ENCODE measurements at regions not wholly inside any gene's neighbourhood (a gene's known extent, or its start where the extent isn't known, plus 50 kb on each side); places are given as distances from the start of the nearest gene placed in this dataset.
"Not testable (repeated sequence)": the region's sequence is repeated elsewhere in the genome, so short reads cannot be mapped to it uniquely, and the experiment has no call there.

DNA sequence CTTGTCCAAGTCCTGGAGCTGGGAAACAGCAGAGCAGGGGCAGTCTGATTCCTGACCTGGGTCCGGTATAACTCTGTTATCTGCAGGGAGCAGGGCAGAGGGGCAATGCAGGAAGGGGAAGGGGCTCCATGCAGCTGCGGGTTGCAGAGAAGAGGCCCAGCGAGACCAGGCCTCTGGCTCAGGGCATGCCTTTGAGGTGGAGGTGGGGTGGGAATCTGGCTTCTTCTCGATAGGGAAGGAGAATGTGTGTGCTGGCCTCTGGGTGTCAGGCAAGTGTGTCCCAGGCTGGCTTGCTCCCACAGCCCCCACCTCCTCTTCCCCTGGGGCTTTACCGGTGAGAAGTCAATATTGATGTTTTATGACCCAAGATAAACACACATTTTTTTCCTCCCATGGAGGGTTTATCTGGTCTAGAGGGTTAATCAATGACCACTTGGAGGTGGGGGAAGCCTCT lies 187.1 kb upstream of the HAAO start:
- no peak for DNase-seq (ENCODE audit: extremely low read depth, low read depth, low spot score)

DNA sequence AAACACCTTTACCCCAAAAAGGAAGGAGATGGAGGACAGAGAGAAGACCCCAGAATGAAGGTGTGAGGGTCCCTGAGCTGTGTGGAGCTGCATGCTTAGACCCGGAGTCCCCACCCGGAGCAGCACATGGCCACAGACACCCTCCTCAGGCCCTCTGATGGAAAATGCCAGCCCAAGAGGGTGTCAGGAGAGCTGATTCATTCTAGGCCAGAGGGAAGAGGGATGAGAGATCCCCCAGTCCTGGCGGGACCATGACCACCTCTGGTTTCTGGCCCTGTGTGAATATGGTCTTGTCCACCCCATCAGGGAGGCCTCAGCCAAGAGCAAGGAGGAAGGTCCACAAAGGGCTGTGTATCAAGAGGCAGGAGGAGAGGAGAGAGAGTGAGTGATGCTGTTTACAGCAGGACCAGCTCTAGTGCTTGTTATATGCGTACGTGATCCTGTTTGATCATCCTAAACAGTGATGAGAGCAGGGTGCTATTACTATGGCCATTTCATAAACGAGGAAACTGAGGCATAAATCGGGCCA lies 186.6 kb upstream of the HAAO start:
- DNase-seq (ENCODE audit: extremely low read depth, low read depth, low spot score): no peak

DNA sequence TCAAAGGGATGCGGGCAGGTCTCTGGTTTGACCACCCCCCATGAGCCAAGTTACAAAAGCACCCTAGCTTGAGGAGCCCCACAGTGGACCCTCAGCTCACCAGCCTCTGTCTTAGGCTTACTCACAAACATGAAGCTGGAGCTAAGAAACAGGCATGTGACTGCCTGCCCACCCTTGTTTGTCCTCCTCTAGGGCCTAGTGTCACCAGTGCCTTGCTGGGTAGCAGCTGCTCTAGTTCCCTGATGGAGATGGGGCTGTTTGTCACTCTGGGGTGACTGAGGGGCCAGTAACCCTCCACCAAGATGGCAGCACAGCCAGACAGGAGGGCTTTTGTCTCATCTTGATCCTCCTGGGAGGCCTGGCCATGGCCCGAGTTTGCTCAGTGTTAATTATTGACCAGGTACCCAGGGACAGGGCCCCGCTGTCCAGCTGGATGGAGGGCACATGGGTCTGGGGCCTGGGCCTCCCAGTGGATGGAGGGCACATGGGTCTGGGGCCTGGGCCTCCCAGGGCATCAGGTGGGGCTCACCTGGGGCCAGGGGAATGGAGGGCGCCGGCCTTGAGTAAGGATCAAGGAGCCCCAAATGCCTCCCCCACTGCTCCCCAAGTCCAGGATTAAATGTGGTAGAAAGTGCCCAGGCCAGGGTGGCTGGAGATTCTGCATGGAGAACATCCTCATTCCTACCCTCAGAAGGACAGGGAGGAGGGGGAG lies 185.9 kb upstream of the HAAO start:
- no peak for DNase-seq (ENCODE audit: extremely low read depth, low read depth, low spot score)

DNA sequence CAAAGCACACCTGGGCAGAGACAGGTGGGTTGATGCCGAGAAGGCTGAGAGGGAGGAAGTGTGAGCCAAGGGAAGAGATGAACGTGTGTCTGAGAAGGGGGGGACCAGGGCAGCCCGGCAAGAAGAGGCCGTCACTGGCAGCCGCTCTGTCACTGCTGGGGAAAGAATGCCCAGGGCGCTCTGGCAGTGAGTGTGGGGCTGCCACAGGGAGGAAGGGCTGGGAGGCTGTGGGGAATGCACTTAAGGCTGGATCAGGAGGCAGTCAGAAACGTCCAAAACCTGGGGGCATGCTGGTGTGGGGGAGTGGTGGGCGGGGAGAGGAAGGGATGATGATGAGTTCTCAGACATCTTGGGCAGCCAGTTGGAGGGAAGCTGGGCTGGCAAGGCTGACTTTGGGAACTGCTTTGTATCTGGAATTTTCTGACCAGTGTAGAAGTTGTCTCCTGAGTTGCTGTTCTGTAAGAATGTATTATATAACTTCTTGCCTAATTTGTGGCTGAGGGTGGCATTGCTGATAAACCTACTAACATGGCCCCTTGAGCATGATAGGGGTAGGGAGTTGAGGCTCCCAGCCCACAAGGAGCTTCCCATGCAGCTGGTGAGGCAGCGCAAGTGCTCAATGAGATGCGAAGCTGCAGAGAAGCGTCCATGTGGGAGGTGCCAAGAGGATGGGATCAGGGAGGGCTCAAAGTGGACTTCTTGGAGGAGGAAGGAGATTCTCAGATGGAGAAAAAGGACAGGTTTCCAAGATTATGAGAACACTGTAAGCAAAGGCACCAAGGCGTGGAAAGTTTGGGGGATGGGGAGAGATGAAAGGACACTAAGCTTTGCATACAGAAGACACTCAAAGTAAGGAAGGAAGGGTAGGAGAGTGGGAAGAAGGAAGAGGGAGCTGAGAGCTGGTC lies 185.1 kb upstream of the HAAO start:
- no peak for DNase-seq (ENCODE audit: extremely low read depth, low read depth, low spot score)

DNA sequence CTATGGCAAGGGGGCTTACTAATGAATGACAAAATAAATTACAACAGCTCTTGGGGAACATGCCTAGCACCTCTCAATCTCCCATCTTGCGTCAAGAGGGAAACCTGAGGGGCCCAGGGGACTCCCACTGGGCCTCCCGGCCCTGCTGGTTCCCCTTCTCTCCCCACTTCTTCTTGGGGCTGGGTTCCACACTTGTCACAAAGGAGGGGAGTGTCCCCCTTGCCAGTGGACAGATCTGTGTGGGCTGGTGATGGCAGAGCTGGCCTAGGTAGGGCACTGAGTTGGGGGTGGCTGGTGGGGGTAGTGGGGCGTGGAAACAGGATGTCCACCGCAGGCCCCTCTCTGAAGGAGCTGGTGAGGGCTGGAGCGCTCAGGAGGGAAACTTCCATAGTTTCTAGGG lies 184.0 kb upstream of the HAAO start:
- no peak for DNase-seq (ENCODE audit: extremely low read depth, low read depth, low spot score)

DNA sequence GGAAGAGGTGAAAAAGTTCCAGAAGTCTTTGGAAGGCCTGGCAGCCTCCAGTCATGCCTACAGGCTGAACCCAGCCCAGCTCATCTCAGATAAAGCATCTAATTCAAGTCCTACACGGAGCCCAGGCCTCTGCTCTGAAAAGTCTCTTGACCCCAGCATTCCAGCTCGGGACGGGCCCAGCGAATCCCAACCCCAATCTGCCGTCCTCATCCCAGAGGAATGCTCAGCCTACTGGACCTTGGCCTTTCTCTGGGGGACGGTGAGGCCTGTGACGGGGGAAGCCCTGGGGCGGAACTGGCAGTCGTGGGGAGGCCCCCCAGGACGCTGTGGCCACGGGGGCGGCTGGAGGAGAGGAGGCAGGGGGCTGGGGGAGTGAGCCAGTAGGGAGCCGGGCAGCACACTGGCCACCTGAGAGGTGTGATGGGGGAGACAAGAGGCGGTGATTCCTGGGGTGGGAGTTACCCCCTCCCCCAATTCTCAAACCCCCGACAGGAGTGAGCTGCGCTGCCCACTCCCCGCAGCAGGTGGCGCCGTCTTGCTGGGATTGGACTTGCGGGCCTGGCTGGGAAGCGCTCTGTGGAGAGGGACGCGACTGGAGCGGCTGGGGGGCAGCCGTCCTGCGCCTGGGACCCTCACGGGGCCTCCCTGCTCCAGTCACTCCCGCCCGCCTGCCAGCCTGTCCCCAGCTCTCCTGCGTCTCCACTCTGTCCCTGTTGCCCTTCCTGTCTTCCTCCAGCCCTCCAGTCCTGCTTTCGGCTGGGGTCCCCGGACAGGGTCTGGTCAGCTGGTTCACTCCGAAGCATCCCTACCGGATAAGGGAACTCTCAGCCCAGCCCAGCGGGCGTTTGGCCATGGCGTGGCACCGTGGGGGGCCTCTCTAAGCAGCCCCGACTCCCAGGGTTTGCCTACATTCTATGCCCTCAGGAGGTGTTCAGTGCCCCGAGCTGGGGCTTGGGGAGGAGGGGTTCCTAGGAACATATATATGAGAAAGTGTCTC lies 182.6 kb upstream of the HAAO start:
- no peak for DNase-seq (ENCODE audit: extremely low read depth, low read depth, low spot score)

DNA sequence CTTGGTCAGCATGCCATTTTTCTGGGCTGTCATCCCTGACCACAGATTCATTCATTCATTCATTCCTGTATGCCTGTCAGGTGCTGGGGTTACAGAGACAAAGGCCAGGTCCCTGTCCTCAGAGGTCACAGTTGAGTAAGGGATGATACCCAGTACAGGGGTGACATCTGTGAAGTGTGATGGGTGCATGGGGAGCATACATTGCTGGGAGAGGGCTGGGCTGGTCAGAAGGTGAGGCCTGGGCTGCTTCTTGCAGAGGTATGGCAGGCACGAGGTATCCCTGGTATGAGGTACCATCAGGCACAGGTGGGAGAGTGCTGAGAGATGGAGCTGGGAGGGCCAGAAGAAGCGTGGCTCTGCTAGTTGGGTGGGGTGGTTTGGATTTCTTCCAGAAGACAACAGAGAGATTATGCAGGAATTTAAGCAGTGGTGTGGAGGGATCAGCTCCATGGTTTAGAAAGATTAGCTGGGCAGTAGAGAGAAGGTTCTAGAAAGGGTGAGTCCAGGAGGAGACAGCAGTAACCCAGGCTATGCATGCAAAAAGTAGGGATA lies 181.9 kb upstream of the HAAO start:
- no peak for DNase-seq (ENCODE audit: extremely low read depth, low read depth, low spot score)

DNA sequence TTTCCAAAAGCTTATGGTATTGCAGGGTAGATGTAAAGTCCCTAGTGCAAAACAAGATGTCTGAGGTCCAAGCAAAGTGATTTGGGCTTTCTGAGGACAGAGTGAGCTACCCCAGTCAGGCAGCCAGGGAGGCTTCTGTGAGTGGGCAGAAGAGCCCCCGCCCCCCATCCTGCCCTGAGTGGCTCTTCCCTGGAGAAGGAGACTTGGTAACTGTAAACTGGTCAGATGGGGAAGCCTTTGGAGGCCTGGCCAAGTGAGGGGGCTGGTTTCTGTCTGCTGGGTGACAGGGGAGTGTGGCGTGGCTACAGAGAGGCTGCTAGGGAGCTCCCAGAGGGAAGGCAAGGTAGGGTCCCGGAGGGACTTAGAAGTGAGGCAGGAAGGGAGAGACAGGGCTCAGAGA lies 181.3 kb upstream of the HAAO start:
- DNase-seq (ENCODE audit: extremely low read depth, low read depth, low spot score): no peak

DNA sequence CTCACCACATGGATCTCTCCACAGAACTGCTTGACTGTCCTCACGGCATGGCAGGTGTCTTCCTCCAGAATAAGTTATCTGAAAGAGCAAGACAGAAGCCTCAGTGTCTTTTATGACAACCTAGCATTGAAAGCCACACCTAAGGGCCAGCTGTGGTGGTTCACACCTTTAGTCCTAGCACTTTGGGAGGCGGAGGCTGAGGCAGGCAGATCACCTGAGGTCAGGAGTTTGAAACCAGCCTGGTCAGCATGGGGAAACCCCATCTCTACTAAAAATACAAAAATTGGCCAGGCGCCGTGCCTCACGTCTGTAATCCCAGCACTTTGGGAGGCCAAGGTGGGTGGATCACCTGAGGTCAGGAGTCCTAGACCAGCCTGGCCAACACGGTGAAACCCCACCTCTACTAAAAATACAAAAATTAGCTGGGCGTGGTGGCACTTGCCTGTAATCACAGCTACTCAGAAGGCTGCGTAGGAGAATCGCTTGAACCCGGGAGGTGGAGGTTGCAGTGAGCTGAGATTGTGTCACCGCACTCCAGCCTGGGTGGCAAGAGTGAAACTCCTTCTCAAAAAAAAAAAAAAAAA lies 180.6 kb upstream of the HAAO start:
- not testable (repeated sequence) for DNase-seq (ENCODE audit: extremely low read depth, low read depth, low spot score)

DNA sequence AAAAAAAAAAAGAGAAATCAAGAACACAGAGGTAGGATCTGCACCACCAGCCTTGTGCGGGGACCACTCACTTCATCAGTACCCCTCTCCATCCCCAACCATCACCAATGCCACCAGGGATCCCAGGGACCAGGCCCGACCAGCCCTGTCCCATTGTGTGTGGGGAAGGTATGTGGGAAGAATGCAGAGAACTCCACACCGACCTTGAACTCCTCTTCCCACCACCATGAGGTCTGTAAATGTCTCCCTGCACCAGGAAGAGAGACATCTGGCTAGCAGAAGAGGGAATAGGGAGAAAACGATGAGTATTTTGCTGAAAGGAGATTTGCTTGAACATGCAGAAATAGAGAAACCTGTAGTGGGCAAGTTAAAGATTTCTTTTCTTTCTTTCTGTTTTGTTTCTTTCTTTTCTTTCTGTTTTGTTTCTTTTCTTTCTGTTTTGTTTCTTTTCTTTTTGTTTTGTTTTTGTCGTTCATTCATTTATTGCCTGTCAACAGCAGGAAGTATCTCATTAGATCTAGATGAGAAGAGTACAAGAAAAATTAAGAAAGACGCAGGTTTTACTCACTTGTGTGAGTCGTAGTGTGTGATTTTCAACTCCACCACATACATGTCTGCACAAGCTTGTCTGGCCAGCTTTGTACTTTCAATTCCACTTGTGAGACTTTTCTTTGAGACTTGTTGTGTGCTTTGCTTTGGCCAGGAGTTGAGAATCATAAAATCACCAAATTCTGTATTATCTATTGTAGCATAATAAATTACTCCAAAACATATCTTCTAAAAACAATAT lies 179.8 kb upstream of the HAAO start:
- no peak for DNase-seq (ENCODE audit: extremely low read depth, low read depth, low spot score)

DNA sequence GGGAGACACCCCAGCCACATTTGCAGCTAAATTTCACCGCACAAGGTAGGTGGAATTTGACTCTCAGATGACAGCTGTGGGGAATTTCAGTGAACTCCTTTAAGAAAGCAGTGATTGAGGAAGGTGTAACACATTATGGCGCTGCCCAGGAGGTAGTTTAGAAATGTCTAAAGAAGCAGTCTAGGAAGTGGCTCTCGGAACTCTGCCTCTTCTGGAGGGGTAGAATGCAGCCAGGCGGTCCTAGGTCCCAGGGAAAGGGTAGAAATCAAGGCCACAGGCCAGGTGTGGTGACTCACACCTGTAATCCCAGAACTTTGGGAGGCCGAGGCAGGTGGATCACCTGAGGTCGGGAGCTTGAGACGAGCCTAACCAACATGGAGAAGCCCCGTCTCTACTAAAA lies 179.0 kb upstream of the HAAO start:
- no peak for DNase-seq (ENCODE audit: extremely low read depth, low read depth, low spot score)

DNA sequence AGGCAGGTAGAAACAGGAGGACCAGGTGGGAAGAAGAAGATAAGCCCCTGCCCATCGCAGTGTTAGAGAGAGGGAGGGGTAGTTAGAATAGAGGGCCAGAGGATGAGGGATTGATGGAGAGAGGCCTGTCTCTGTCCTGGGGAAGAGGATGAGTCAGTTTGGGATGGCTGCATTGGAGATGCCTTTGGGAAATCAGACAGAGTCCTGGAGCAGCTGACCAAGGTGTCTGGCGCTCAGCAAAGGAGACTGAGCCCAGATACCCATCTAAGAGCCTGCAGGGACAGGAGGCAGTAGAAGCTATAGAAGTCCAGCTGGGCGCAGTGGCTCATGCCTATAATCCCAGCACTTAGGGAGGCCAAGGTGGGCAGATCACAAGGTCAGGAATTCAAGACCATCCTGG lies 177.8 kb upstream of the HAAO start:
- no peak for DNase-seq (ENCODE audit: extremely low read depth, low read depth, low spot score)

DNA sequence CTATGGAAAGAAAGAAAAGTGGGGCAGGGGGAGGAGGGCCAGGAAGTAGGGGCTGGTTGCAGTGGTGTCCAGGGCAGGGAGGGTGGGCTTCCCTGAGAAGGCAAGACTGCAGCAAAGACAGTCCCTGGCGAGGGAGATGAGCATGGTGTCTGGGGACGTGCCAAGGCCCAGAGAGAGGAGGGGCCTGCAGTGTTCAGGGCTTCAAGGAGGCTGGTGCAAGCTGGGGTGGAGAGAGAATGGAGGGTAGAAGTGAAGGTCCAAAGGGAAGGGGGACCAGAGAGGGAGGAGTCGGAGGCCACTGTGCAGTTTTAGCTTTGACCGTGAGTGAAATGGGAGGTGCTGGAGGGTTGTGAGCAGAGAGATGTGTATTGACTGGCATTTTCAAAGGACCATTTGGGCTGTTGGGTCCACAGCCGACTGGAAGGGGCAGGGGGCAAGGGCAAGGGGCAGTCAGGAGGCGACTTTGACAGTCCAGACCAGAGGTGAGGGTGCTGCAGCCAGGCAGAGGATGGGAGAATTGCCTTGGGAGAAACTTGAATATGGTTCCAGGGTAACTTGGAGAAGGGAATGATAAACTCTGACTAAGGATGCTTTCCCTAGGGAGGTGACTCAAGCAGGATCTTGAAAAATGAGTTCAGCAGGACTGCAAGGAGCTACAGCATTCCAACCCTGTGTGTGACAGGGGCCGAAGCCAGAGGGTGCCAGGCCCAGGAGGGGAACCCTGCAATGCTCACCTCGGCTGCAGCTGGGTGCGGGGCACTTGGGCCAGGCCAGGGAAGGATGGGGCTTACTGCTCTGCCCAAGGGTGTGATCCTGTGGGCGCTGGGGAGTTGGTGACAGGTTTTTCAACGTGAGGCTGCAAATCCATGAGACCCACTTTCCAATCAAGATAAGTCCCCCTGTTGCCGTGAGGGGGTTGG lies 177.1 kb upstream of the HAAO start:
- DNase-seq (ENCODE audit: extremely low read depth, low read depth, low spot score): no peak

DNA sequence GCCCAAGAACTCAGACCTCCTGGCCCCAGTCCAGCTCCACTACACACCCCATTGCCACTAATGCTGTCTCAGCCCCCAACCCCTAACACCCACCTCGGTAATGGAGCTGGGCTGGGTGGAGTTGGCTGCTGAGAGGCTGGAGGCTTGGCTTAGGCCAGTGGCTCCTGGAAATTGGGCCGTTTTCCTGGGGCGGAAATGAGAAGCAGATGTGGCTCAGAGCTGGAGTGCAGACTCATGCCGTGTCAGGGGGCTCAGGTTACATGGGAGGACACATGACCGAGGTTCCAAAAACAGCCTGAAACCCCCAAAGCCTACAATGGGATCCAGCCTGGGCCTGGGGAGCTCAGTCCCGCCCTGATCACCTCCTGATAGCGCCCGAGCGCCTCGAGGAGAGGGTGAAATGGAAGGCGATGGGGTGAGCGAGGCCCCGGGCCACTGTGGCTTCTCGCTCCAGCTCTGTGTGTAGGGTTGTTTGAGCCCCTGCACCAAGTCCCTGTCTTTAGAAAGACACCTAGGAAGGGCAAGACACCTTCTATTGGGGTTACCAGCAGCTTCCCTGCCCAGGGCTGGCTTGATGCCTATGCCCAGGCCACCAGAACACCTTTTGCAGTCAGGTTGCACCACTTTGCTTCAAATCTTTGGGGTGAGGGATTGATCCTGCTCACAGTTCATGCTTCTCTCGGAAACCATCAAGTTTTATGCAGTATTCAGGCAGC lies 175.7 kb upstream of the HAAO start:
- no peak for DNase-seq (ENCODE audit: extremely low read depth, low read depth, low spot score)

DNA sequence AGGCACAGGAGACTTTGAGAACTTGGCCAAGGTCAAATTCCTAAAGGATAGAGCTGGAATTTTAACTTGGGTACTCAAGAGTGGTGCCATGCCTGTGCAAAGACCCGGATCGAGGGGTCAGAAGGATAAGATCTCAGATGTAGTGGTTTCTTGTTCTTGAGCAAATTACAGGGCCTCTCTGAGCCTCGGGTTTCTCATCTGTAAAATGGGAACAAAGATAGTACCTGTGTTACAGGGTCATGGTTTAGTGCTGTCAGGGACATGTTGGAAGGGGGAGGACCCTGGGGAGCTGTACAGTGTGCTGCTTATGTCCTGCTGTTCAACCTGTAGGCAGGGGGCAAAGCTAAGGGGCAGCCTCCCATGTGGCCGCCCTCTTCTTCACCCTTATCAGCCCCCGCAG lies 173.5 kb upstream of the HAAO start:
- no peak for DNase-seq (ENCODE audit: extremely low read depth, low read depth, low spot score)

DNA sequence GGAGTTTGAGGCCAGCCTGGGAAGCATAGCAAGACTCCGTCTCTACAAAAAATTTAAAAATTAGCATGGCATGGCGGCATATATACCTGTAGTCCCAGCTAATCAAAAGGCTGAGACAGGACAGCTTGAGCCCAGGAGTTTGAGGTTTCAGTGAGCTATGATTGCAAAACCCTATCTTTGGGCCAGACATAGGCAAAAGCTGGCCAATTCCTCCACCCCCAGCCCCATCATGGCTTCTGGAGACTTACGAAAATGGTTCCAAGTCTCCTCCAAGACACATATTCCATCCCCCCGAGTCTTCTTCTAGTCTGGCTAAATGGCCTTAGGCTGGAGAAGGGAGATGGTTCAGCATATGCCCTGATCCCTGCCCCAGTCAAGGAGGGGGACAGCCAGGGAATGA lies 172.8 kb upstream of the HAAO start:
- no peak for DNase-seq (ENCODE audit: extremely low read depth, low read depth, low spot score)

DNA sequence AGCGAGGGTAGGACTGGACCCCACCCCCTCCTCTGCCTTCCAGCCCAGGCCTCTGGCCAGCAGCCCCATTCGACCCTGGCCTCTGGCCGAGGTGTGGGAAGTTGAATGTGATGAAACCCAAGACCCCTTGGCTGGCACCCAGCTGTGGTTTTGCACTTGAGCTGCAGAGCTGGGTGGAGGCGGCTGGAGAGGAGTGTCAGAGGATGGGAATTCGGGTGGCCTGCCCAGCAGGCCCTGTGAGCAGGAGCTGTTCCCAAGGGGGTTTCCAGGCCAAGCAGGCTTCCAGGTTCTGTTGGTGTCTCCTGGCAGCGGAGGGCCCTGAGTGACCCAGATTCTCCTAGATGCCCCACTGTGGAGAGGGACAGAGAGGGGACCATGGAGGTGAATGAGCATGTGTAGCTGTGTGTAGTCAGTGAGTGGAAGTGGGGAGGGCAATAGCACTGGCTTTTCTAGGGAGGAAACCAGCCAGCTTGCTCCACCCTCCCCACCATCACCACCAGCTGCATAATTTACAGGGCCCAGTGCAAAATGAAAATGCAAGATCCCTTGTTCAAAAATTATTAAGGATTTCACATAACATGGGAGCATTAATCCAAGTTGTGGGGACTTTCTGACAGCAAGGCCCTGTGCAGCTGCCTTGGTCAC lies 172.2 kb upstream of the HAAO start:
- no peak for DNase-seq (ENCODE audit: extremely low read depth, low read depth, low spot score)
